ENCODE measurements at regions not wholly inside any gene's neighbourhood (a gene's known extent, or its start where the extent isn't known, plus 50 kb on each side); places are given as distances from the start of the nearest gene placed in this dataset.
"Not testable (repeated sequence)": the region's sequence is repeated elsewhere in the genome, so short reads cannot be mapped to it uniquely, and the experiment has no call there.

DNA sequence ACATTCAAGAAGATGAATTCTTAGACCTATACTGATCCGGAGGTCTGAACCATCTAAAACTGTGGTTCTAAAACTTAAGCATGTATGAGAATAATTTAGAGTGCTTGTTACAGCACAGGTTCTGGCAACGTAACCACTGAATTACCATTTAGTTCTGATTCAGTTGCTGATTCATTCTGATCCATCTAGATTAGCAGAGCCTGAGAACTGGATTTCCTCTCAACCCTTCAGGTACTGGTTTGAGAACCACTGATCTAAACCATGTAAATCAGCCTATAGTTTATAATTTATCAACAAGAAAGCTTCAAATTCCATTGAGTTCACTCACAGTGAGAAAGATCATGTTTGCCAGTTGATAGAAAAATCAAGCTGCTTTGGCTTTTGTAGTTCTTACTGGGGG, 1001.1 kb upstream of the EPHA6 start:
- H3K9me3 ChIP-seq (ENCODE audit: control insufficient read depth, low read length, poor library complexity, severe bottlenecking) = no peaks in the 10 kb centered on the region
- Mint-ChIP-seq H3K27me3 (no peaks in the 10 kb centered on the region), H3K4me1 (no peaks in the 10 kb centered on the region), H3K36me3 (ENCODE audit: low read depth) (no peaks in the 10 kb centered on the region), H3K4me3 (no peak overlapping the region), H3K27ac (no peak overlapping the region)
- no peak for ATAC-seq
- no peak for DNase-seq

DNA sequence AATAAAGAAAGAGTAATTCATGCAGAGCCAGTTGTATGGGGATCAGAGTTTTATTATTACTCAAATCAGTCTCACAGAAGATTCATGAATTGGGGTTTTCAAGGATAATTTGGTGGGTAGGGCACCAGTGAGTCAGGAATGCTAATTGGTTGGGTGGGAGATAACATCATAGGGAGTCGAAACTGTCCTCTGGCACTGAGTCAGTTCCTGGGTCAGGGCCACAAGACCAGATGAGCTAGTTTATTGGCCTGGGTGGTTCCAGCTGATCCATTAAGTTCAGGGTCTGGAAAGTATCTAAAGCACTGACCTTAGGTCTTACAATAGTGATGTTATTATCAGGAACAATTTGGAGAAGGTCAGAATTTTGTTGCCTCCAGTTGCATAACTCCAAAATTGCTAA, 998.6 kb upstream of the EPHA6 start:
- no peaks in the 10 kb centered on the region for H3K27me3 Mint-ChIP-seq
- no peak for DNase-seq
- H3K4me1 Mint-ChIP-seq = no peaks in the 10 kb centered on the region
- no peaks in the 10 kb centered on the region for H3K9me3 ChIP-seq (ENCODE audit: control insufficient read depth, low read length, poor library complexity, severe bottlenecking)
- no peaks in the 10 kb centered on the region for H3K36me3 Mint-ChIP-seq (ENCODE audit: low read depth)
- H3K27ac Mint-ChIP-seq = no peak overlapping the region
- no peak overlapping the region for H3K4me3 Mint-ChIP-seq
- no peak for ATAC-seq

DNA sequence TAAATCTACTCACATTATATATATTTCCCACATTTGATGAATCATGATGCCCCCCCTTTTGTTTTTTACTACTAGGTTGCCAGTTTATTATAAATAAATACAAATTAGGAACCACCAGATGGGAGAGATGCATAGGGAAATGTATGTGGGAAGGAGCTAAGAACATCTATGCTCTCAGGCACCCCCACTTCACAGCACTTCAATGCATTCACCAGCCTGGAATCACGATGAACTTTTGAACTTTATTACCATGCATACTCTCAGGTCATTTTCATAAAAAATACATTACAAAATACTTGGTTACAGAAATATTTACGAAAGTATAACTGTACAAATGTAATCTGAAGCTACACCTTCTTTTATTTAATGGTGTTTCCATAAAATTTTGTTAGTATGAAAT, 988.0 kb upstream of the EPHA6 start:
- DNase-seq (no peak), ATAC-seq (no peak)
- no peaks in the 10 kb centered on the region for H3K9me3 ChIP-seq (ENCODE audit: control insufficient read depth, low read length, poor library complexity, severe bottlenecking)
- Mint-ChIP-seq H3K36me3 (ENCODE audit: low read depth) (no peaks in the 10 kb centered on the region), H3K4me3 (no peak overlapping the region), H3K27ac (no peak overlapping the region), H3K4me1 (no peaks in the 10 kb centered on the region), H3K27me3 (no peaks in the 10 kb centered on the region)

DNA sequence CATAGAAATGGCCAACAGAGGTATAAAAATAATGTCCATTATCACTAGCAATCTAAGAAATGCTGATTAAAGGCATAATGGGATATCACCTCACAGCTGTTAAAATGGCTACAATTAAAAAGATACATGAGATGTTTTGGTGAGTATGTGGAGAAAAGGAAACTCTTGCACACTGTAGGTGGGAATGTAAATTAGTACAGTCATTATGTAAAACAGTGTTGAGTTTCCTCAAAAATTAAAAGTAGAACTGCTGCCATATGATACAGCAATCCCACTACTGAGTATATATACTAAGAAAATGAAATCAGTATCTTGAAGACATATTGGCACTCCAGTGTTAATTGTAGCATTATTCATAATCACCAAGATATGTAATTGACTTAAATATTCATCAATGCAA, 982.2 kb upstream of the EPHA6 start:
- no peak overlapping the region for H3K27ac Mint-ChIP-seq
- no peaks in the 10 kb centered on the region for H3K4me1 Mint-ChIP-seq
- ATAC-seq = no peak
- no peak overlapping the region for H3K4me3 Mint-ChIP-seq
- H3K9me3 ChIP-seq (ENCODE audit: control insufficient read depth, low read length, poor library complexity, severe bottlenecking) = no peaks in the 10 kb centered on the region
- no peaks in the 10 kb centered on the region for H3K36me3 Mint-ChIP-seq (ENCODE audit: low read depth)
- no peaks in the 10 kb centered on the region for H3K27me3 Mint-ChIP-seq
- DNase-seq = no peak

DNA sequence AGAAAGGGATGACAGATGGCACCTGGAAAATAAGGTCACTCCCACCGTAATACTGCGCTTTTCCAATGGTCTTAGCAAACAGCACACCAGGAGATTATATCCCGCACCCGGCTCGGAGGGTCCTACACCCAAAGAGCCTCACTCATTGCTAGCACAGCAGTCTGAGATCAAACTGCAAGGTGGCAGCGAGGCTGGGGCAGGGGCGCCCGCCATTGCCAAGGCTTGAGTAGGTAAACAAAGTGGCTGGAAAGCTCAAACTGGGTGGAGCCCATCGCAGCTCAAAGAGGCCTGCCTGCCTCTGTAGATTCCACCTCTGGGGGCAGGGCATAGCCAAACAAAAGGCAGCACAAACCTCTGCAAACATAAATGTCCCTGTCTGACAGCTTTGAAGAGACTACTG, 953.8 kb upstream of the EPHA6 start:
- H3K4me1 Mint-ChIP-seq; H3K9me3 ChIP-seq (ENCODE audit: control insufficient read depth, low read length, poor library complexity, severe bottlenecking); H3K36me3 Mint-ChIP-seq (ENCODE audit: low read depth); H3K27ac Mint-ChIP-seq; H3K27me3 Mint-ChIP-seq; DNase-seq; ATAC-seq; H3K4me3 Mint-ChIP-seq: not testable (repeated sequence)

DNA sequence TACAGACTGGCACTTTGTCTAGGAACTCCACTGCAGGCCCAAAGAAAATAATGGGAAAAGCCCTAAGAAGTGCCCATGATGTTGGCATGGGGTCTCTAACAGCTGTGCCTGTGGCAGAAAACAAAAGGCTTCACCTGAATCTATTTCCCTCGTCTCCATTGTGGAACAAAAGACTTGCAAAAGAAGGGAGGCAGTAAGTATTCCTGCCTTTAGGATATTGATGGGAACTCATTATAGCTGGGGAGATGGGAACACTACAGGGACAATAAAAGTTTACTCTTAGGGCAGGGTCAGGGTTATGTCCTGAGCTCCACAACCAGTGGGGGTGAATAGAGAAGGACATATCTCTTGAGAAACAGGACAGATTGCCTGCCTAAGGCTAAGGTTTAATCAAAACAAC, 930.6 kb upstream of the EPHA6 start:
- no peaks in the 10 kb centered on the region for H3K9me3 ChIP-seq (ENCODE audit: control insufficient read depth, low read length, poor library complexity, severe bottlenecking)
- H3K27ac Mint-ChIP-seq = no peak overlapping the region
- no peaks in the 10 kb centered on the region for H3K36me3 Mint-ChIP-seq (ENCODE audit: low read depth)
- no peak overlapping the region for H3K4me3 Mint-ChIP-seq
- no peaks in the 10 kb centered on the region for H3K27me3 Mint-ChIP-seq
- ATAC-seq (no peak), DNase-seq (no peak)
- H3K4me1 Mint-ChIP-seq = no peaks in the 10 kb centered on the region

DNA sequence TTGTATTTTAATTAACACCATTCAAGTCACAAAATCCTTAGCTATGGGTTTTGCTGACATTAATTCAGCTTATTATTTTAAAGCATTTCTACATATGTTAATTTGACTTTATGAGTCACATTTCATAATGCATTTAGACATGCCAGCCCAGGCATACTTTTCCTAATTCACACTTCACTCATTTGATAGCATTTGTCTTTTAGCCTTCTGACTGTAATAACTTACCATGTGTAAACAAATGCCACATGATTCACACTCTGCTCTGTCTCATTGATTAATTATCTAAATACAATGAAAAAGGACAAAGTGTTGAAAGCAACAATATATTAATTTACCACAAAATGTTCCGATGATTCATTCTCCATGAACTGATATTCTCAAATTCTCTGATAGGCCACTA, 927.8 kb upstream of the EPHA6 start:
- Mint-ChIP-seq H3K4me3 (no peak overlapping the region), H3K27me3 (no peaks in the 10 kb centered on the region), H3K4me1 (no peaks in the 10 kb centered on the region), H3K36me3 (ENCODE audit: low read depth) (no peaks in the 10 kb centered on the region), H3K27ac (no peak overlapping the region)
- H3K9me3 ChIP-seq (ENCODE audit: control insufficient read depth, low read length, poor library complexity, severe bottlenecking) = no peaks in the 10 kb centered on the region
- ATAC-seq (no peak), DNase-seq (no peak)

DNA sequence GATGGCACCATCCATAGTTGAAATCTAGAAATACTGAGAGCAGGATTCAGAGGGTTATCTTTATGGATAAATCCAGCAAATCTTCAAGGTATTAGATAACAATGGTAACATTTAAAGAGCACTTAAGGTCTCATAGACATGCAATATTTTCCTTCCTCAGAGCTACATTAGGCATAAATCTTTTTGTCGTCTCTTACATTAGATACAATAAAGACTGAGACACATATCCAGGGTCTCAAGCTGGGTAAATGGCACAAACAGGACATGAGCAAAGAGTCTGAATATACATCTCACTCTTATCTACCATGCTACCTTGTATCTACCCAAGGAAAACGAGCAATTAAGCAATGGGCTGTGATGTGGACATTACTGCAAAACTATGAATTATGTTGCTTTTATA, 927.3 kb upstream of the EPHA6 start:
- H3K36me3 Mint-ChIP-seq (ENCODE audit: low read depth) = no peaks in the 10 kb centered on the region
- H3K27me3 Mint-ChIP-seq = no peaks in the 10 kb centered on the region
- H3K4me3 Mint-ChIP-seq = no peak overlapping the region
- DNase-seq (no peak), ATAC-seq (no peak)
- no peaks in the 10 kb centered on the region for H3K9me3 ChIP-seq (ENCODE audit: control insufficient read depth, low read length, poor library complexity, severe bottlenecking)
- no peaks in the 10 kb centered on the region for H3K4me1 Mint-ChIP-seq
- H3K27ac Mint-ChIP-seq = no peak overlapping the region

DNA sequence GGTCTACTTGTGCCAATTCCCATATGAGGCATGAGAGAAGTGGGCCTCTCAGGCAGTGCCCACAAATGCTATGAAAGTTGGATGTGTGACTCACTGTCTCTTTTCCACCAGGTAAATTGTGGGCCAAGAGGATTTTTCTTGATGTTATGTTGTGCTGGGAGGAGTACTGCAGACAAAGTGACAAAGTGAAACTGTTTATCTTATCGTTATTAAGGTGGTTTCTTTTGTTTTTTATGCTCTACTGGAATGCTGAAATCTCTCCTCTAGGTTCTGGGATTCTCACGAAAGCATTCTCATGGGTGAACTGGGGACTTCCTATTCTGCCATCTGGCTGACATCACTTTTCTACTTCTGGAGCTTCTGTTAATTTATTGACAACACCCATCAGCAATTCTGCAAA, 919.6 kb upstream of the EPHA6 start:
- Mint-ChIP-seq H3K4me1 (no peaks in the 10 kb centered on the region), H3K36me3 (ENCODE audit: low read depth) (no peaks in the 10 kb centered on the region), H3K27ac (no peak overlapping the region), H3K4me3 (no peak overlapping the region), H3K27me3 (no peaks in the 10 kb centered on the region)
- H3K9me3 ChIP-seq (ENCODE audit: control insufficient read depth, low read length, poor library complexity, severe bottlenecking) = no peaks in the 10 kb centered on the region
- no peak for ATAC-seq
- no peak for DNase-seq

DNA sequence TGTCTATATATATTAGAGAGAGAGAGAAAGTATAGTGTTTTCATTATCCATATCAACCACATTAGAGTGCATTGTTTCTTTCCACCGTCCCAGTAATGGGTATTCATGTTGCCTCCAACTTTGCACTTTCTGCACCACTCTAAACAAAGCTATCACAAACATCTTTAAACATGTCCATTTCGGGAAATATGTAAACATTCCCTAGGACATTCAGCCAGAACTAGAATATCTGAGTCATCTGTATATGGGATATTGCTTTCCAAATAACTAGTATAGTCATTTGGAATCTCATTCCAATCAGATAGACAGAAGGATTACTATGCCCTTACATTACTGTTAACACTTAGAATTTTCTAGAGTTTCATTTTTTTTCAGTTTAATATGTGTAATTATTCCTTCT, 914.9 kb upstream of the EPHA6 start:
- no peaks in the 10 kb centered on the region for H3K36me3 Mint-ChIP-seq (ENCODE audit: low read depth)
- ATAC-seq = no peak
- no peak overlapping the region for H3K27ac Mint-ChIP-seq
- no peaks in the 10 kb centered on the region for H3K4me1 Mint-ChIP-seq
- no peak overlapping the region for H3K4me3 Mint-ChIP-seq
- H3K9me3 ChIP-seq (ENCODE audit: control insufficient read depth, low read length, poor library complexity, severe bottlenecking) = no peaks in the 10 kb centered on the region
- H3K27me3 Mint-ChIP-seq = no peaks in the 10 kb centered on the region
- DNase-seq = no peak

DNA sequence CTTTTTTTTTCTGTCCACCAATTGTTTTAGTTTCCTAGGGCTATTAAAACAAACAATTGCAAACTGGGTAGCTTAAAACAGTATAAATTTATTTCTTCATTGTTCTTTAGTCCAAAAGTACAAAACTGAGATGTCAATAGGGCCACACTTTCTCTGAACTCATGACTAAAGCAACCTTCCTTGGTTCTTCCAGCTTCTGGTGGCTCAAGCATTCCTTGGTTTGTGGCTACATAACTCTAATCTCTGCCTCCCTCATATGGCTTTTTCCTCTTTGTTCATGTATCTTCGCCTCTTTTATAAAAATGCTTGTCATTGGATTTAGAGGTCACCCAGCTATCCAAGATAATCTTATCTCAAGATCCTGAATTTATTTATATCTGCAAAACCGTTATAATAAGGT, 914.5 kb upstream of the EPHA6 start:
- Mint-ChIP-seq H3K4me3 (no peak overlapping the region), H3K4me1 (no peaks in the 10 kb centered on the region), H3K27ac (no peak overlapping the region), H3K36me3 (ENCODE audit: low read depth) (no peaks in the 10 kb centered on the region), H3K27me3 (no peaks in the 10 kb centered on the region)
- ATAC-seq = no peak
- H3K9me3 ChIP-seq (ENCODE audit: control insufficient read depth, low read length, poor library complexity, severe bottlenecking) = no peaks in the 10 kb centered on the region
- no peak for DNase-seq

DNA sequence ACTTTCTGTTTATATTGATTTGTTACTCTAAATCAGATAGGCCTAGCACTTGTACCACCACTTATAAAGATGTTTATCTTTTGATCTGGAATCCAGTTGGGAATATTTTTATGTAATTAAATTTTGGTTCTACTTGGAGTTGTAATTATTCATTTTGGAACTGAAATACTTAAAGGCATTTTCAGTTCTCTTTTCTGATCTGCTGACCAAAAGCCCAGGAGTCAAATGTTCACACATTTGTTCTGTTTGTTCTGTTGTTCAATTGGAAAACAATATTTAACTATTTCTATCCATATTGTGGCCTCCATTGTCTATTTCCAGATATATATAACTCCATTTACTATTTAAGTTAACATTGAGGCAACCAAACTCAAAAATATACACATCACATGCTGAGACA, 912.4 kb upstream of the EPHA6 start:
- H3K9me3 ChIP-seq (ENCODE audit: control insufficient read depth, low read length, poor library complexity, severe bottlenecking) = no peaks in the 10 kb centered on the region
- ATAC-seq (no peak), DNase-seq (no peak)
- H3K27me3 Mint-ChIP-seq = no peaks in the 10 kb centered on the region
- no peaks in the 10 kb centered on the region for H3K4me1 Mint-ChIP-seq
- peaks cover 2% of the 10 kb centered on the region for H3K36me3 Mint-ChIP-seq (ENCODE audit: low read depth)
- H3K4me3 Mint-ChIP-seq = no peak overlapping the region
- no peak overlapping the region for H3K27ac Mint-ChIP-seq

DNA sequence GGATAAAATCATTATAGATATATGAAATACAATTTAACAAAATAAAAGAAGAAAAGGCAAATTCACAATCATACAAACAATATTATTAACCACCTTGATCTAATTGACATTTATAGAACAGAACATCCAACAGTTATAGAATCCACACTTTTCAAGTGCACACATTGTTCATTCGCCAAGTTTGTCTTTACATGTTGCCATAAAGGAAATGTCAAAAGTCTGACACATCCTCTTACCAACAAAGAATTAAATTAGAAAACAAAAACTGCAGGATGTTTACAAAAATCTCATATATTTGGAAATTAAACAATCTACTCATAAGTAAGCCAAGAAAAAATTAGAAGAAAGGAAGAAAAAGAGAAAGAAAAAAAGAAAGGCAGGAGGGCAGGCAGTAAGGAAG, 909.2 kb upstream of the EPHA6 start:
- H3K4me3 Mint-ChIP-seq = no peak overlapping the region
- DNase-seq (no peak), ATAC-seq (no peak)
- peaks cover 2% of the 10 kb centered on the region for H3K36me3 Mint-ChIP-seq (ENCODE audit: low read depth)
- no peaks in the 10 kb centered on the region for H3K9me3 ChIP-seq (ENCODE audit: control insufficient read depth, low read length, poor library complexity, severe bottlenecking)
- no peak overlapping the region for H3K27ac Mint-ChIP-seq
- H3K27me3 Mint-ChIP-seq = no peaks in the 10 kb centered on the region
- H3K4me1 Mint-ChIP-seq = no peaks in the 10 kb centered on the region

DNA sequence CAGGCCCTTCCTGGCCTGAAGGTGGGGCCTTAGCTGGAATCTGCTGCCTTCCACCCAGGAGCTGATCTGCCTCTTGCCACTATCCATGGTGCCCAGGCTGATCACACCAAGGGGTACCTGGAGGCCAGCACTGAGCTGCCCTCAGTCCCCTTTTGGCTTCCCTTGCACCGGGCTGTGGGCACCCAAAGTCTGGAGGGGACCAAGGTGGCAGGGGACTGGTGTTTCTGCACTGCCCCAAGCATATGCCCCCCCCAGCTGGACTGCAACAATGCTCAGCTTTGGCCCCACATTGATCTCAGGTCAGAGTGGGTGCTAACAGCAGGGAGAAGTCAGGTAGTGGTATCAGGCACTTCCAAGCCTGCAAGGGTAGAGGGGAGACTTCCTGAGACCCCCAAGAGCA, 902.6 kb upstream of the EPHA6 start:
- Mint-ChIP-seq H3K27me3 (no peaks in the 10 kb centered on the region), H3K4me3 (no peak overlapping the region), H3K27ac (no peak overlapping the region), H3K36me3 (ENCODE audit: low read depth) (no peaks in the 10 kb centered on the region), H3K4me1 (no peaks in the 10 kb centered on the region)
- DNase-seq (no peak), ATAC-seq (no peak)
- H3K9me3 ChIP-seq (ENCODE audit: control insufficient read depth, low read length, poor library complexity, severe bottlenecking) = no peaks in the 10 kb centered on the region
